GM12891 (cell line): ENCODE measurements at regions not wholly inside any gene's neighbourhood (a gene's known extent, or its start where the extent isn't known, plus 50 kb on each side); places are given as distances from the start of the nearest gene placed in this dataset.

Experiments used
- DNase-seq: peaks from one replicate; pipeline ENCODE4 v3.0.0; 2011; ENCODE audit warnings: low spot score; ENCODE audit not compliant: insufficient read length
- FAIRE-seq: peaks from 2 replicates; lab custom pipeline; 2011; peaks lifted over from hg19 to GRCh38; lab: Jason Lieb, UNC
- PAX5 ChIP-seq: IDR thresholded peaks from 2 replicates; pipeline ENCODE4 v1.6.1; 2011; ENCODE audit warnings: low read length, moderate library complexity, mild to moderate bottlenecking; ENCODE audit not compliant: insufficient read depth, severe bottlenecking
- POLR2A ChIP-seq: IDR thresholded peaks from 2 replicates; pipeline ENCODE4 v1.6.1; 2011; ENCODE audit warnings: low read depth, low read length, control low read depth
- POLR2AphosphoS5 ChIP-seq: IDR thresholded peaks from 2 replicates; pipeline ENCODE4 v1.6.1; 2011; ENCODE audit warnings: low read depth, low read length, control low read depth
- POU2F2 ChIP-seq: IDR thresholded peaks from 2 replicates; pipeline ENCODE4 v1.6.1; 2011; ENCODE audit warnings: low read depth, mild to moderate bottlenecking, control low read depth, low read length, moderate library complexity
- SPI1 ChIP-seq: IDR thresholded peaks from 2 replicates; pipeline ENCODE4 v1.6.1; 2011; ENCODE audit warnings: low read depth, low read length, control low read depth
- TAF1 ChIP-seq: IDR thresholded peaks from 2 replicates; pipeline ENCODE4 v1.6.1; 2011; ENCODE audit warnings: low read depth, low read length, control low read depth

DNA sequence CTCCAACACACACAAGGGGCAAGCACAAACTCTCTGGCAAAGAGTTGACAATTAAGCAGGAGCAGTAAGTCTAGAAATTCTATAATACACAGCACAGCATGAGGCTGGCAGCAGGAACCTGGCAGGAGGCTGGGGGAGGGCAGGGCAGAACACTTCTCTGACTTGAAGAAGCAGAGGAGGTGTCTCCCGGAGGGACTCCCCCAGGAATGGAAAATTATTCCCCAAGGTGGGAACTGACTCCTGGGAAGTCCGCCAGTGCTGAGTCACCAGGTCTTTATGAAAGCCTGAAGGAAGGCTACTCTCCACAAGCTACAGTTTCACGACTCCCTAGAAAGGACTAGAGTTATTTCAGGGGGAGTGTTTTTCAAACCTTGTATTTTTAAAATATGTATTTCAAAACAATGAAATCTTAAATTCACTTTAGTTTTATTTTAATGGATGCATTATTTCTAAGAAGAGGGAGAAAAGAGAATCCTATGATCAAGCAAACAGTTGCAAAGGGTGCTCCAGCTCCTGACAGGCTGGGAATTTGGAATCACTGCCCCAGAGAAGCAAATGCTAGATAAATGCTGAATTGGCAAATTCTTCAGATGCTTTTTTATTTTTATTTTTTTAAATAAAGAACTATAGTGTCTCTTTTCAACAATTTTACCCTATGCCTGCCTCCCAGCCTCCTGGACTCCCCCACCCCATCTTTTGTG, 192.8 kb downstream of the LY86 start:
- no peak for FAIRE-seq
- no peak for TF ChIP-seq PAX5
- TF ChIP-seq TAF1: no peak
- no peak for TF ChIP-seq SPI1
- TF ChIP-seq POU2F2: no peak
- TF ChIP-seq POLR2A: no peak
- DNase-seq: no peak

DNA sequence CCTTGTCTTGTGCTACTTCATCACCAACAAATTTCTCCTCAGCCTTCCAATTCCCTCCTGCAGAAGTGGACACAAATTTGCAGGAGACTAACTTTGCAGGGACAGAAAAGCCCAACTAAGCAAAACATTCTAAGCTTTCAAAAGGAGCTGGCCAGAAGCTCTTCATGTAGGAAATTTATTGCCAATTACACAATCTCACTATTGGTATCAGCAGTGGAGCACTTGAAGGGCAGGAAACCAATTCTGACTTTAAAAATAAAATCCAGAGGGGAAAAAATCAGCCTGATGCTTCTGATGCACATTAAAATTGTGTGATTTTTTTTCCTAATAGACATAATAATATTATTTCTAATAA, 193.3 kb downstream of the LY86 start:
- TF ChIP-seq PAX5 (no peak), TAF1 (no peak), POU2F2 (no peak), SPI1 (no peak), POLR2AphosphoS5 (no peak), POLR2A (no peak)
- FAIRE-seq: no peak
- no peak for DNase-seq

DNA sequence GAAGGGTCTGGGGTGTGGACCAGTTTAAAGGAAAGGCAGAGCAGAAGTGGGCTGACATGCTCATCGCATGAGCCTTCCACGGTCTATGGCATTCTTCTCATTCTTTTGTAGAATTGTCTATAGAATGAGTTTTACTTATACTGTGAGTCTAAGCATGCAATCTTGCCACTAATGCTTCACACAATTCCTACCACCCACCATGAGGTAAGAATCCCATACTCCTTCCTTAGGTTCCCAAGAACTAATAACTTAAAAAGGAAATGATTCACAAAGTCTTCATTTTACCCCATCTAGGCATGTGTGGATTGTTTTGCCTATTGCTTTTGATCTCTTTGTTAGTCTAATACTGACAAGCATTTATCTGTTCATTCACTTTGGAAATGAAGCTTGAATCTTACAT, 195.2 kb downstream of the LY86 start:
- no peak for FAIRE-seq
- TF ChIP-seq POLR2AphosphoS5 (no peak), TAF1 (no peak), POLR2A (no peak), SPI1 (no peak), PAX5 (no peak), POU2F2 (no peak)
- DNase-seq: no peak

DNA sequence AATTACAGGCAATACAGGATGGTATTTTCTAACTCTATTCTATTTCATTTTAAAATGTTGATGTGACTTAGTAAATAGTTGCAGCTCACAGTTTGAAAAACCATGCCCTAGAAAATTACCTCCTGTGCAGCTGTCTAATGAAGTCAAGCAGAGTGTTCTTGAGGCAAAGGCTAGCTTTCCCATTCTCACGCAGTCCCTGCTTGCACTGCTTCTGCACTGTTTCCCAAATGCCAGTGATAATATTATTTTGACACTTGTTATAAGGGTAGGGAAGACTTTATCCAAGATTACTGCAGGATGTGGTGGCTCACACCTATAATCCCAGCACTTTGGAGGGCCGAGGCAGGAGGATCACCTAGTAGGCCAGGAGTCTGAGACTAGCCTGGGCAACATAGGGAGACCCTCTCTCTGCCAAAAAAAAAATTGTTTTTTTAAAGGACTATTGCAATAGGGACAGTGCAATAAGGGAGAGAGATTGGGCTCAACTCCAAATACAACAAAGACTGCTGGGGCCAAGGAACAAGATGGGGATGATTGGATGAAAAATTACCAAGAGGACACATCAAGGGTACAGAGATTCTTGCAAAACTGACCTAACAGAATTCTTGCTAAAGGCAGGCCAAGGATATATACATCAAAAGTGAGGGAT, 196.1 kb downstream of the LY86 start:
- TF ChIP-seq POU2F2 (no peak), POLR2A (no peak), TAF1 (no peak), SPI1 (no peak), POLR2AphosphoS5 (no peak)
- FAIRE-seq (peak; percentile 26), DNase-seq (no peak)

DNA sequence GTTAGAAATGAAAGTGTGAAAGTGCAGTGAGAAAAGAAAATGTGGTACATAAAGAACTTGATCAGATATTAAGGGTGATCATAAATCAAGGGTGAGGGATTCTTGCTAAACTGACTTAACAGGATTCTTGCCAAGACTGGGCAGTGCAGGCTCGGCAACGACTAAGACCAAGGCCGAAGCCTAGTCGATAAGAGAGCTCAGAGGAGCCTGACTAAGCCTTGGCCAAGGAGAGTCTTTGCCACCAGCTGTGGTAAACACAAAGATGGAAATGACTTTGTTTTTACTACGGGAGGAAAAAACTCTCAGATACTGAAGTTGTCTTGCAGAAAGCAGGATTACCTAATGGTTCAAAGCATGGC, 196.6 kb downstream of the LY86 start:
- DNase-seq (no peak), FAIRE-seq (no peak)
- TF ChIP-seq POLR2A (no peak), PAX5 (no peak), SPI1 (no peak)

DNA sequence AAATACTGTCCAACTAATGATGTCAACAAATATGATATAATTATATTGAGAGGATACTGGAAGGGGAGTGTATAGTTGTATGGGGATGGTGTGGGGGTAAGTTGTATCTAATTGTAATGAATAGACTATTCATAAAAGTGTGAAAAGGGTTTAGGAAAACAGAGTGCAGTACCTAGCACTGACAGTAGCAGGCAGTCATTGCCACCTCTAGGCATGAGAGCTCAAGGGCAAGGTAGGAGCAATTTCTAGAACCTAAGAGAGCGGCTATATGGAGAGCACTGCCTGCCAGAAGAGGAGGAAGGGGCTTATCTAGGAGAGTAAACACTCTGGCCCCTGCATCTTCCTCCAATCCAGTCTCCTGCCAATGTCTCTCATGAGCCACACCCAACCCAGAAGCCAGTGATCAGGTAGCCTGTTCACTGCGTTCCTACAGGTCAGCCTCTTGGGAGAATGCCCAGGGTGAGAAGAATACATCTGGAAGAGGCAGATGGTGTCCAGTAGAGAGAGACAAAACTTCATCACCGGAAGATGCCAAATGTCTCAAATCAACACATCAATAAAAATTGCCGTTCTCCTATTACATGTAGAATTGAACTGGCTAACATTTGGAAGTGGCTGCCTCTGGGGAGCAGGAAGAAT, 200.0 kb downstream of the LY86 start:
- peak; percentile 66 for FAIRE-seq
- TF ChIP-seq TAF1: no peak
- no peak for TF ChIP-seq PAX5
- TF ChIP-seq POU2F2: no peak
- TF ChIP-seq POLR2A: no peak
- TF ChIP-seq POLR2AphosphoS5: no peak
- TF ChIP-seq SPI1: no peak
- no peak for DNase-seq

DNA sequence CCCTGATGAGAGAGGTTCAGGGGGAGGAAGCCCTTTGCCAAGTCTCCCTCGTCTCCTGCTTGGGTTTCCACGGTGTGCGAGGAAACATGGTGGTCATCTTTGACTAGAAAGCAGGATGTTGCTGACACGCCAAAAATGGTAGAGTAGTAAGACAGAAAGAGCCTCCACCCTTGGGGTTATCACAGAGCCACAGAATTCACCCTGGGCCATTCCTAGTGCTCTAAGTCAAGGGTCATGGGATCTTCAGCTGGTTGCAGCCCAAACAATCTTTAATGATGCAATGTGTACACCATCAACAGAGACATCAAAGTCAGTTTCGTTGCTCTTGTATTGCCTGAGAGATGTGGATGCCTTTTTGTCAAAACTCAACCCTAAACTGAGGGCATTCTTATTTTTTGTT, 201.9 kb downstream of the LY86 start:
- no peak for TF ChIP-seq PAX5
- TF ChIP-seq POLR2A: no peak
- no peak for TF ChIP-seq POU2F2
- no peak for TF ChIP-seq TAF1
- no peak for TF ChIP-seq SPI1
- TF ChIP-seq POLR2AphosphoS5: no peak
- DNase-seq: no peak
- FAIRE-seq: no peak

DNA sequence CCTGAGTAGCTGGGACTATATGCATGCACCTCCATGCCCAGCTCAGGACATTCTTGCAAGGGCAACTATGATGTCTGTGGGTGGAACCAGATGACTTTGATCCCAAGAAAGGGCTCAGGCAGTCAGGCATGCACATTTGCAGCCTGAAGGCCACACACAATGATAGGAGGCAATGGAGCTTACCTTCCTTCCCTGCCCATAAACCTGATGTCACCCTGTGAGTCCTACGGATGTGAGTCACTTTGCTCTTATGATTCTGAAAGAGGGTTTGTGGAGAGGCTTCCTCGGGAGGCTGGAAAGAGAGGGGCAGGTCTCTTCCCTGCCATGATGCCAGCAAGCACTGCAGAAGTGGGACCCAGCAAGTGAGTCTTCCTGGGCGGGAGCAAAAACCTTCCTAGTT, 202.4 kb downstream of the LY86 start:
- DNase-seq: no peak
- TF ChIP-seq POU2F2: no peak
- TF ChIP-seq PAX5: no peak
- no peak for TF ChIP-seq TAF1
- FAIRE-seq: no peak

DNA sequence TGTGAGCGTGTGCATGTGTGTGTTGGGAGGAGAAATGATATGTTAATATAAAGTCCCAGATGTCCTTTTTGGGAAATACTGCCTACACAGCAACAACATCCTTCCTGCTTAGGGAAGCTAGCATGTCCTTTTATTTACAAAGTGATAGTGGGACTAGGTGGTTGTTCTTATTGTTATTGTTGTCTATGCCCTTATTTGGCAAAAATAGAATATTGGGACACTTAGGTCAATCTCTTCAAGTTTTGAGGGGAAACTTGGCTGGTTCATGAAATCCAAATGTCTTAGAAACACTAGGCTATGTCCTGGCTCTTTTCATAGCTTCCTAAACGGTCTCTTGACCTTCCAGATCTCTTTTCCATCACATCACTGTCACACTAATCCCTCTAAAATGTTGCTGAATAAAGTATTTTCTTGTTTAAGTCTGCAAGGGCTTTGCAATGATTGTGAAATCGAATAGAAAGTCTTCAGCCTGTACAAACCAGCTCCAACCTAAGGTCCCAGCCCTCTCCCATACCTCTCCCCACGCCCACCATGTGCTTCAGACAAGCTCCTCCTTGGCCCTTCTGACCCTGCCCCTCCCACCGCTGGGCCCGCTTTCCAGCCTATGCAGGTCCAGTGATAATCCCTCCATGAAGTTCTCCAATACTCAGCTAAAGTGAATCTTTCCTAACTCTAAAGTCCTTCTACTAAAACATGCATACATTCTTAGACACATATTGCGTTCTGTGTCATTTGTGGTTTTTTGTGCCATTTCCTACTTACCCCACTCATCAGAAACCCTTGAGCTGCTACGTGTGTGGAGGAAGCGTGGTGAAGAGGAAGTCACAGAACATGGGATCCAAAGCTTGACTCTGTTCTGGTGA, 205.1 kb downstream of the LY86 start:
- TF ChIP-seq POLR2AphosphoS5 (no peak), SPI1 (peak; percentile 68), PAX5 (no peak), POU2F2 (no peak)
- FAIRE-seq (peak; percentile 72), DNase-seq (no peak)
